Naive thymus-derived CD8-positive, alpha-beta T cell (primary cell): ENCODE measurements at regions not wholly inside any gene's neighbourhood (a gene's known extent, or its start where the extent isn't known, plus 50 kb on each side); places are given as distances from the start of the nearest gene placed in this dataset.
"Not testable (repeated sequence)": the region's sequence is repeated elsewhere in the genome, so short reads cannot be mapped to it uniquely, and the experiment has no call there.

Experiments used
- ATAC-seq, 2 donors: fragments of 150-1000 bp; cut with Tn5 transposase in 1 of 2; sonication (Bioruptor Pico), chemical (Tn5 transposase) in 1 of 2; 1 replicate in 1 of 2; 2 replicates in 1 of 2; pipeline ENCODE4 v1.10.0; 2021; ENCODE audit warnings: mild to moderate bottlenecking in 2 of 2, moderate library complexity in 2 of 2
- POLR2A ChIA-PET: fragments of 350-600 bp; sonication (Branson Sonifier 250); formaldehyde crosslinking; loops from one replicate; lab custom pipeline; 2021; ENCODE audit warnings: antibody characterized with exemption; lab: Charles Lee
- DNase-seq, 10 donors: peaks; one replicate each; pipeline versions ENCODE4 v3.0.0 to v3.0.0-alpha.2; 2020 to 2022
- H3K27ac Mint-ChIP-seq, 10 donors: one replicate each; pipeline ENCODE4 v1.8.0; 2020 to 2022; ENCODE audit warnings: mild to moderate bottlenecking in 10 of 10, mixed read lengths in 10 of 10, moderate library complexity in 4 of 10, inconsistent platforms in 1 of 10
- H3K27me3 Mint-ChIP-seq, 5 donors: one replicate each; pipeline ENCODE4 v1.8.0; 2021 to 2022; ENCODE audit warnings: mixed read lengths in 5 of 5
- H3K36me3 Mint-ChIP-seq, 3 donors: one replicate each; pipeline ENCODE4 v1.8.0; 2020 to 2022; ENCODE audit warnings: mixed read lengths in 3 of 3, mild to moderate bottlenecking in 2 of 3, inconsistent platforms in 1 of 3
- H3K4me1 Mint-ChIP-seq, 4 donors: one replicate each; pipeline ENCODE4 v1.8.0; 2021 to 2022; ENCODE audit warnings: mixed read lengths in 4 of 4
- H3K4me3 Mint-ChIP-seq, 10 donors: one replicate each; pipeline ENCODE4 v1.8.0; 2020 to 2022; ENCODE audit warnings: mild to moderate bottlenecking in 10 of 10, mixed read lengths in 10 of 10, moderate library complexity in 6 of 10, inconsistent platforms in 1 of 10
- H3K9me3 Mint-ChIP-seq, 9 donors: one replicate each; pipeline ENCODE4 v1.8.0; 2020 to 2022; ENCODE audit warnings: mixed read lengths in 9 of 9, mild to moderate bottlenecking in 3 of 9, inconsistent platforms in 1 of 9, moderate library complexity in 1 of 9

- no peaks in the 10 kb centered on the region for H3K36me3 Mint-ChIP-seq
- no peak overlapping the region for H3K27ac Mint-ChIP-seq
- DNase-seq: no peak
- no peaks in the 10 kb centered on the region for H3K4me1 Mint-ChIP-seq
- no peak for ATAC-seq
- no peak overlapping the region for H3K4me3 Mint-ChIP-seq
- POLR2A ChIA-PET: no interaction called here
- H3K9me3 Mint-ChIP-seq: peaks cover 0 to 3% (median 0%) of the 10 kb centered on the region in 9 donors
- peaks cover 0 to 6% (median 0%) of the 10 kb centered on the region in 5 donors for H3K27me3 Mint-ChIP-seq
These were observed 692.7 kb downstream of the LTN1 start for GRCh38 chr21:28299946-28300345.

GRCh38 chr21:28298251-28298672, 694.4 kb downstream of the LTN1 start:
- Mint-ChIP-seq H3K4me3 (no peak overlapping the region), H3K9me3 (peaks cover 0 to 3% (median 0%) of the 10 kb centered on the region in 9 donors), H3K4me1 (no peaks in the 10 kb centered on the region), H3K27me3 (peaks cover 0 to 6% (median 0%) of the 10 kb centered on the region in 5 donors), H3K27ac (no peak overlapping the region), H3K36me3 (no peaks in the 10 kb centered on the region)
- ATAC-seq (no peak), DNase-seq (no peak)
- POLR2A ChIA-PET: no interaction called here

- Mint-ChIP-seq H3K9me3 (peaks cover 0 to 17% (median 8%) of the 10 kb centered on the region in 9 donors), H3K36me3 (peaks cover 0 to 7% (median 0%) of the 10 kb centered on the region in 3 donors), H3K4me1 (no peaks in the 10 kb centered on the region), H3K4me3 (no peak overlapping the region), H3K27me3 (peaks cover 0 to under 1% (median 0%) of the 10 kb centered on the region in 5 donors), H3K27ac (no peak overlapping the region)
- no peak for ATAC-seq
- no peak for DNase-seq
- POLR2A ChIA-PET: no interaction called here
These were observed 698.6 kb downstream of the LTN1 start for GRCh38 chr21:28294051-28294450.

DNA sequence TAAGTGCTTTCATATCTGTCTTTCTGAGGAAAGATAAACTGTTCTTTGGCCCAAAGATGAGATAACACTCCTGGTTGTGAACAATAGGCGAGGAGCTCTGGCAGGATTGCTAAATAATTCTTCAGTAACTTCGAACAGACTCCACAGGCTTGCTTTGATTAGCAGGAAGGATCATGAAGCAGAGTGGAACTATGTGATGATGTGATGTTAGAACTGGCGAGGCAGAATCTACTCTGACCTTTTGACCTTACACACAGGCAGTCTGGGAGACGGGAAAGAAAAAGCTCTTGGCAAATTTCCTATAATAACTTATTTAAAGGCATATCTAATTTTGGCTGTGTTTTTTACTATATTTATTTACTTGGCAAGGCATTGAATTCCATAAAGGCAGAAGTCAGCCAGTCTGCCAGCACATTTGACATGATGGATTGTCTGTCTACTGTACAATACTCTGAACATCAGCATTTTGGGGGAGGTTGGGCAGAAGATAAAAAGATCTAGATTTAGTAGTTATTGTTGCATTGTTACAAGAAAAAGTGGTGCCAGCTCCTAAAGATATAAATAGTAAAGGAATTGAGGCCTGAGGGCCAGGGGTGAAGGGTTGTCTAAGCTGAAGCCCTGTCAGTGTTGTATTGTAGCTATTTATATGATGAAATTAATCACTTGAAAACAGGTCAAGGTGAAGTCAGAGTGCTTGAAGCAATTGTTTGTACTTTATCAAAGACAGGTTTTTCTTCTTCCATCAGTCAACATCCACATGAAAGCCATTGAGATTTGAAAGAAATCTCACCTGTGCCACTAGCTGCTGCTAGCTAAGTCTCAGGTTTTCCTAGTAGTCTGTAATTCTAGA, 708.8 kb downstream of the LTN1 start:
- peaks cover 0 to 2% (median 0%) of the 10 kb centered on the region in 5 donors for H3K27me3 Mint-ChIP-seq
- ATAC-seq: no peak
- no peak overlapping the region for H3K27ac Mint-ChIP-seq
- H3K36me3 Mint-ChIP-seq: peaks cover 0 to under 1% (median 0%) of the 10 kb centered on the region in 3 donors
- no peak overlapping the region for H3K4me3 Mint-ChIP-seq
- POLR2A ChIA-PET: no interaction called here
- peaks cover 0 to 9% (median 5%) of the 10 kb centered on the region in 9 donors for H3K9me3 Mint-ChIP-seq
- DNase-seq: no peak
- H3K4me1 Mint-ChIP-seq: no peaks in the 10 kb centered on the region

DNA sequence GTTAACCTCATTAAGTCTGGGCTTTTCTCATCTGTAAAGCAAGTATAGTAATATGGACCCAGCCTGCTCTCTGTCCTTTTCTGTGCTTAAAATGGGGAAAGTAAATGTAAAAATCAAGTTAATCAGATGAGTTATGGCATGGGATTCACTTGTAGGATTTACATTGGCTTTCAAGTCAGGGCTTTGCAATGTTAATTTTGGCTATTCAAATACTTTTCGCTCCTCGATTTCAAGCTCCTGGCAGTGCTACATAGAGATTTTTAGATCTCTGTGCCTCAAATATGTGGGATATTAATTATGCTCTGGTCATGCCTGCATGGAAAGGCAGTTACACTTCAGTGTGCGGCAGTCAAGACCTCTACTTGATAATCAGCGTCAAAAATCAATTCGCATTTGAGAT, 709.8 kb downstream of the LTN1 start:
- DNase-seq: no peak
- Mint-ChIP-seq H3K27ac (no peak overlapping the region), H3K36me3 (no peaks in the 10 kb centered on the region), H3K4me1 (no peaks in the 10 kb centered on the region), H3K27me3 (peaks cover 0 to 3% (median 0%) of the 10 kb centered on the region in 5 donors), H3K9me3 (peaks cover 0 to 7% (median 2%) of the 10 kb centered on the region in 9 donors), H3K4me3 (no peak overlapping the region)
- ATAC-seq: no peak
- POLR2A ChIA-PET: no interaction called here

DNA sequence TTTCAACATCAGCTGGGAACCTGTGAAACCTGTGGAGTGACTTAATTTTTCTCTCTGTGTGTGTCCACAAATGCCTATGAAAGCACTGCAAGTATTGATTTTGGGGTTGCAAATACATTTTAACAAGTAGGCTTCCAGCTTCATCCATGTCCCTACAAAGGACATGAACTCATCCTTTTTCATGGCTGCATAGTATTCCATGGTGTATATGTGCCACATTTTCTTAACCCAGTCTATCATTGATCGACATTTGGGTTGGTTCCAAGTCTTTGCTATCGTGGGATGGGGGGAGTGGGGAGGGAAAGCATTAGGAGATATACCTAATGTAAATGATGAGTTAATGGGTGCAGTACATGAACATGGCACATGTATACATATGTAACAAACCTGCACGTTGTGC, 711.3 kb downstream of the LTN1 start:
- ATAC-seq, H3K4me3 Mint-ChIP-seq, POLR2A ChIA-PET, DNase-seq, H3K4me1 Mint-ChIP-seq, H3K36me3 Mint-ChIP-seq, H3K9me3 Mint-ChIP-seq, H3K27me3 Mint-ChIP-seq, H3K27ac Mint-ChIP-seq: not testable (repeated sequence)

DNA sequence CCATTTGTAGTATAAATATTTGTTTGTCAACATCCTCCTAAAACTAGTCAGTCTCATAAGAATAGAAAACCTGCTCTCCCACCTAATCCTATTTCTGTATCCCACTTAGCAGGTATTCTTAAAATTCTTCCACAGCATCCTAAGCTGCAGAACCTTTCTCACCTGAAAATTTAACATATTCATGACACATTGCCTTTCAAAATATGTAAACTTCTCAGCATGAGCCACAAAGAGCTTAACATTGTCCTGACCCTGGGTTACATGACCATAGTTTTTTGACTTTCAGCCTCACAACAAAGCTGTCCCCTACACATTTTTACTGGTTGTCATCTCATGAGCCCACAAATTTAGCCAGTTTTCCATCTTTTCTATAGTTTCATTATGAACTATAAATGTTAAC, 712.1 kb downstream of the LTN1 start:
- H3K4me3 Mint-ChIP-seq: no peak overlapping the region
- H3K9me3 Mint-ChIP-seq: peaks cover 0 to 7% (median 2%) of the 10 kb centered on the region in 9 donors
- POLR2A ChIA-PET: no interaction called here
- no peaks in the 10 kb centered on the region for H3K4me1 Mint-ChIP-seq
- H3K27ac Mint-ChIP-seq: no peak overlapping the region
- no peaks in the 10 kb centered on the region for H3K36me3 Mint-ChIP-seq
- DNase-seq: no peak
- peaks cover 0 to 8% (median 3%) of the 10 kb centered on the region in 5 donors for H3K27me3 Mint-ChIP-seq
- ATAC-seq: no peak

DNA sequence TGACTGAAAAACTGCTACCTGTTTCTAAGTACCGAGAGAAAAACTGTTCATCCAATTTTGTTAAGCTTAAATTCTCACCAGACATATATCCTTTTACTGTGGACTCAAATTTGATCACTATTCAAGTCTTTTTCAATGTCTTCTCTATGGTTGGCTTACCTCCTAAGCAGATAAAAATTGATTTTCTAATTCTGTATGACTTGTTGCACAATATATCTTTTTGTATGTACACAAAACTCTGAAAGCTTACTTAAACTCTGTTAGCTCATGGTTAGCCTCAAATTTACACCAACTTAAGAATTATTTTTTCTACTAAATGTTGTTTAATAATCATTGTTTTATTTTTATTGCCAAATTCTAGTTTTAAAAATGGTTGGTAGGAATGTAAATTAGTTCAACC, 715.4 kb downstream of the LTN1 start:
- Mint-ChIP-seq H3K36me3 (no peaks in the 10 kb centered on the region), H3K9me3 (peaks cover 0 to 7% (median 2%) of the 10 kb centered on the region in 9 donors), H3K4me3 (no peak overlapping the region), H3K4me1 (peaks cover 0 to 7% (median 0%) of the 10 kb centered on the region in 4 donors), H3K27ac (no peak overlapping the region), H3K27me3 (peaks cover 0 to 8% (median 5%) of the 10 kb centered on the region in 5 donors)
- POLR2A ChIA-PET: no interaction called here
- DNase-seq (no peak), ATAC-seq (no peak)

- H3K9me3 Mint-ChIP-seq: no peaks in the 10 kb centered on the region
- POLR2A ChIA-PET: no interaction called here
- no peak for ATAC-seq
- no peak overlapping the region for H3K4me3 Mint-ChIP-seq
- H3K36me3 Mint-ChIP-seq: no peaks in the 10 kb centered on the region
- no peak for DNase-seq
- peaks cover 0 to 8% (median 3%) of the 10 kb centered on the region in 5 donors for H3K27me3 Mint-ChIP-seq
- no peak overlapping the region for H3K27ac Mint-ChIP-seq
- H3K4me1 Mint-ChIP-seq: peaks cover 0 to 7% (median 0%) of the 10 kb centered on the region in 4 donors
These were observed 720.2 kb downstream of the LTN1 start for GRCh38 chr21:28272272-28272992.

- Mint-ChIP-seq H3K27ac (no peak overlapping the region), H3K36me3 (no peaks in the 10 kb centered on the region), H3K4me1 (peaks cover 0 to 7% (median 0%) of the 10 kb centered on the region in 4 donors), H3K4me3 (no peak overlapping the region), H3K9me3 (no peaks in the 10 kb centered on the region), H3K27me3 (peaks cover 0 to 4% (median 0%) of the 10 kb centered on the region in 5 donors)
- POLR2A ChIA-PET: no interaction called here
- no peak for ATAC-seq
- DNase-seq: no peak
These were observed 723.5 kb downstream of the LTN1 start for GRCh38 chr21:28269173-28269572.

GRCh38 chr21:28268685-28269084, 724.0 kb downstream of the LTN1 start:
- peaks cover 0 to 7% (median 0%) of the 10 kb centered on the region in 4 donors for H3K4me1 Mint-ChIP-seq
- ATAC-seq: no peak
- no peak for DNase-seq
- POLR2A ChIA-PET: no interaction called here
- no peaks in the 10 kb centered on the region for H3K27me3 Mint-ChIP-seq
- H3K9me3 Mint-ChIP-seq: no peaks in the 10 kb centered on the region
- no peaks in the 10 kb centered on the region for H3K36me3 Mint-ChIP-seq
- no peak overlapping the region for H3K4me3 Mint-ChIP-seq
- no peak overlapping the region for H3K27ac Mint-ChIP-seq

DNA sequence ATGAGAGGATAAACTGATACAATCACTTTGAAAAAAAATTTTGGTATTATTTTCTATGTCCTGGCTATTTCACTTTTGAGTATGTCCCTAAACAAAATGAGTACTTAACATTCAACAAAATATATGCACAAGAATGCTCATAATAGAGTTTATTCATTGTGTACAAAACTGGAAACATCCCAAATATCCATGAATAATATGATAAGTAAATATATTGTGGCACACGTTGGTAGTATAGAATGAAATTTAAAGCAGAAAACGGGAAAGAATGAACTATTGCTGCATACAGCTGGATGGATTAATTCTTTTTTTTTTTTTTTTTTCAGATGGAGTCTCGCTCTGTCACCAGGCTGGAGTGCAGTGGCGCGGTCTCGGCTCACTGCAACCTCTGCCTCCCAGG, 725.2 kb downstream of the LTN1 start:
- Mint-ChIP-seq H3K4me3 (no peak overlapping the region), H3K27me3 (no peaks in the 10 kb centered on the region), H3K4me1 (peaks cover 0 to 2% (median 0%) of the 10 kb centered on the region in 4 donors), H3K9me3 (no peaks in the 10 kb centered on the region), H3K36me3 (no peaks in the 10 kb centered on the region), H3K27ac (no peak overlapping the region)
- ATAC-seq: no peak
- POLR2A ChIA-PET: no interaction called here
- no peak for DNase-seq

- POLR2A ChIA-PET: no interaction called here
- no peaks in the 10 kb centered on the region for H3K27me3 Mint-ChIP-seq
- no peak for DNase-seq
- H3K36me3 Mint-ChIP-seq: no peaks in the 10 kb centered on the region
- ATAC-seq: no peak
- H3K4me3 Mint-ChIP-seq: no peak overlapping the region
- no peaks in the 10 kb centered on the region for H3K4me1 Mint-ChIP-seq
- H3K27ac Mint-ChIP-seq: no peak overlapping the region
- no peaks in the 10 kb centered on the region for H3K9me3 Mint-ChIP-seq
These were observed 726.6 kb downstream of the LTN1 start for GRCh38 chr21:28266061-28266460.
